ENCODE measurements at regions not wholly inside any gene's neighbourhood (a gene's known extent, or its start where the extent isn't known, plus 50 kb on each side); places are given as distances from the start of the nearest gene placed in this dataset.

- Histone ChIP-seq H3K27me3 (ENCODE audit: low read depth) (no peaks in the 10 kb centered on the region), H3K9me3 (no peaks in the 10 kb centered on the region), H3K36me3 (no peaks in the 10 kb centered on the region), H3K4me3 (no peak overlapping the region), H3K4me1 (peaks cover 20% of the 10 kb centered on the region), H3K27ac (no peak overlapping the region)
- ATAC-seq (no peak), DNase-seq (no peak)
- TF ChIP-seq CTCF (IDR thresholded peaks at IDR 0.05) = no peak
- intact Hi-C loops (cut with DNase I) = loop anchor here (10.0 kb wide), 1 partner anchor 353 kb away; no protein-coding TSS in a partner anchor
Measured at GRCh38 chr20:22687676-22688349, 103.4 kb upstream of the FOXA2 start.

- no peaks in the 10 kb centered on the region for H3K9me3 ChIP-seq
- ATAC-seq (no peak), DNase-seq (no peak)
- no peaks in the 10 kb centered on the region for H3K36me3 ChIP-seq
- H3K4me1 ChIP-seq = peaks cover 20% of the 10 kb centered on the region
- no peaks in the 10 kb centered on the region for H3K27me3 ChIP-seq (ENCODE audit: low read depth)
- H3K27ac ChIP-seq = no peak overlapping the region
- intact Hi-C loops (cut with DNase I) = loop anchor here (10.0 kb wide), 1 partner anchor 354 kb away; no protein-coding TSS in a partner anchor
- no peak overlapping the region for H3K4me3 ChIP-seq
- no peak for TF ChIP-seq CTCF (IDR thresholded peaks at IDR 0.05)
Measured at GRCh38 chr20:22688485-22688884, 104.1 kb upstream of the FOXA2 start.

- no peaks in the 10 kb centered on the region for H3K36me3 ChIP-seq
- H3K27ac ChIP-seq = no peak overlapping the region
- H3K9me3 ChIP-seq = no peaks in the 10 kb centered on the region
- no peak overlapping the region for H3K4me3 ChIP-seq
- DNase-seq (no peak), ATAC-seq (no peak)
- no peak for TF ChIP-seq CTCF (IDR thresholded peaks at IDR 0.05)
- H3K27me3 ChIP-seq (ENCODE audit: low read depth) = no peaks in the 10 kb centered on the region
- H3K4me1 ChIP-seq = peaks cover 20% of the 10 kb centered on the region
- intact Hi-C loops (cut with DNase I) = loop anchor here (10.0 kb wide), 1 partner anchor 354 kb away; no protein-coding TSS in a partner anchor
Measured at GRCh38 chr20:22689266-22689665, 104.9 kb upstream of the FOXA2 start.

GRCh38 chr20:22690000-22690399, 105.6 kb upstream of the FOXA2 start:
- Histone ChIP-seq H3K4me3 (no peak overlapping the region), H3K27me3 (ENCODE audit: low read depth) (no peaks in the 10 kb centered on the region), H3K4me1 (peaks cover 20% of the 10 kb centered on the region), H3K27ac (no peak overlapping the region), H3K9me3 (no peaks in the 10 kb centered on the region), H3K36me3 (no peaks in the 10 kb centered on the region)
- no peak for ATAC-seq
- intact Hi-C loops (cut with DNase I) = loop anchor here (10.0 kb wide), 1 partner anchor 355 kb away; no protein-coding TSS in a partner anchor
- TF ChIP-seq CTCF (IDR thresholded peaks at IDR 0.05) = no peak
- no peak for DNase-seq

GRCh38 chr20:22690616-22691179, 106.3 kb upstream of the FOXA2 start:
- Histone ChIP-seq H3K36me3 (no peaks in the 10 kb centered on the region), H3K27ac (no peak overlapping the region), H3K9me3 (no peaks in the 10 kb centered on the region), H3K4me3 (no peak overlapping the region), H3K27me3 (ENCODE audit: low read depth) (no peaks in the 10 kb centered on the region), H3K4me1 (peaks cover 20% of the 10 kb centered on the region)
- ATAC-seq (no peak), DNase-seq (no peak)
- intact Hi-C loops (cut with DNase I) = no loop called here
- no peak for TF ChIP-seq CTCF (IDR thresholded peaks at IDR 0.05)

All from lower lobe of right lung (tissue), 2 donors.